8988T (cell line): ENCODE measurements at regions not wholly inside any gene's neighbourhood (a gene's known extent, or its start where the extent isn't known, plus 50 kb on each side); places are given as distances from the start of the nearest gene placed in this dataset.
"Not testable (repeated sequence)": the region's sequence is repeated elsewhere in the genome, so short reads cannot be mapped to it uniquely, and the experiment has no call there.

Experiments used
- DNase-seq: peaks from one replicate; pipeline ENCODE4 v3.0.0; 2011

GRCh38 chrX:69060631-69061408 is 104.4 kb downstream of the PJA1 start:
- DNase-seq: no peak

- no peak for DNase-seq
These were observed 110.1 kb downstream of the PJA1 start for GRCh38 chrX:69055193-69055592.

GRCh38 chrX:69054497-69054896 is 110.8 kb downstream of the PJA1 start:
- not testable (repeated sequence) for DNase-seq

- DNase-seq: no peak
These were observed 113.4 kb downstream of the PJA1 start for GRCh38 chrX:69051901-69052300.

GRCh38 chrX:69050051-69050765 is 115.0 kb downstream of the PJA1 start:
- no peak for DNase-seq

GRCh38 chrX:69046996-69047490 is 118.2 kb downstream of the PJA1 start:
- DNase-seq: no peak

- DNase-seq: no peak
These were observed 119.5 kb downstream of the PJA1 start for GRCh38 chrX:69045616-69046345.

- DNase-seq: no peak
These were observed 126.4 kb downstream of the PJA1 start for GRCh38 chrX:69038816-69039215.

GRCh38 chrX:69038188-69038587 is 127.1 kb downstream of the PJA1 start:
- DNase-seq: no peak

- no peak for DNase-seq
These were observed 127.5 kb downstream of the PJA1 start for GRCh38 chrX:69037786-69038185.

- DNase-seq: no peak
These were observed 128.3 kb downstream of the PJA1 start for GRCh38 chrX:69036674-69037573.

- DNase-seq: no peak
These were observed 130.8 kb downstream of the PJA1 start for GRCh38 chrX:69034451-69034850.

- no peak for DNase-seq
These were observed 131.3 kb downstream of the PJA1 start for GRCh38 chrX:69033936-69034335.

GRCh38 chrX:69032601-69033000 is 132.7 kb downstream of the PJA1 start:
- DNase-seq: no peak

GRCh38 chrX:69031971-69032391 is 133.3 kb downstream of the PJA1 start:
- DNase-seq: no peak

- no peak for DNase-seq
These were observed 134.1 kb downstream of the PJA1 start for GRCh38 chrX:69031181-69031580.

GRCh38 chrX:69029771-69030170 is 135.5 kb downstream of the PJA1 start:
- DNase-seq: no peak

GRCh38 chrX:69028761-69029120 is 136.5 kb downstream of the PJA1 start:
- DNase-seq: no peak

- DNase-seq: no peak
These were observed 137.1 kb downstream of the PJA1 start for GRCh38 chrX:69028006-69028760.

- DNase-seq: no peak
These were observed 137.9 kb downstream of the PJA1 start for GRCh38 chrX:69027181-69028005.

- no peak for DNase-seq
These were observed 139.4 kb downstream of the PJA1 start for GRCh38 chrX:69025802-69026301.
